ENCODE measurements at regions not wholly inside any gene's neighbourhood (a gene's known extent, or its start where the extent isn't known, plus 50 kb on each side); places are given as distances from the start of the nearest gene placed in this dataset.

- no peak for TF ChIP-seq PRDM10 (tag by site-specific recombination; IDR thresholded peaks at IDR 0.05)
- TF ChIP-seq ZNF623 (tag by site-specific recombination; IDR thresholded peaks at IDR 0.05), result no peak
- no peak for TF ChIP-seq ZNF514 (tag by site-specific recombination; IDR thresholded peaks at IDR 0.05)
- no peak for TF ChIP-seq ZBTB11 (tag by site-specific recombination; conservative IDR thresholded peaks at IDR 0.05; ENCODE audit: low read depth)
Observed at GRCh38 chr4:136841526-136841925, 690.8 kb downstream of the PCDH18 start (continued).

- TF ChIP-seq ZNF621 (tag by site-specific recombination; IDR thresholded peaks at IDR 0.05) (no peak), GLIS2 (tag by site-specific recombination; IDR thresholded peaks at IDR 0.05) (no peak), ZBTB10 (tag by site-specific recombination; IDR thresholded peaks at IDR 0.05) (no peak), GLIS1 (tag by site-specific recombination; IDR thresholded peaks at IDR 0.05) (no peak), ZNF48 (tag by site-specific recombination; IDR thresholded peaks at IDR 0.05) (no peak), ZNF157 (tag by site-specific recombination; IDR thresholded peaks at IDR 0.05) (no peak), ZNF837 (tag by site-specific recombination; IDR thresholded peaks at IDR 0.05) (no peak), BCL11B (tag by site-specific recombination; IDR thresholded peaks at IDR 0.05; ENCODE audit: low read depth) (no peak), ZFP37 (tag by site-specific recombination; IDR thresholded peaks at IDR 0.05) (no peak), ZFP41 (tag by site-specific recombination; IDR thresholded peaks at IDR 0.05; ENCODE audit: borderline replicate concordance) (no peak), GFI1B (tag by site-specific recombination; IDR thresholded peaks at IDR 0.05) (no peak), ZNF423 (tag by site-specific recombination; IDR thresholded peaks at IDR 0.05) (no peak), PRDM2 (tag by site-specific recombination; IDR thresholded peaks at IDR 0.05; ENCODE audit: borderline replicate concordance) (no peak)
- no peak overlapping the region for H3K27ac ChIP-seq (ENCODE audit: extremely low read depth, low read depth, low read length)
- H3K36me3 ChIP-seq (ENCODE audit: control insufficient read depth in 2 of 2, insufficient read depth in 1 of 2, low read length in 2 of 2), result no peaks in the 10 kb centered on the region
- CTCF ChIA-PET, result no interaction called here
- no peaks in the 10 kb centered on the region for H3K9me3 ChIP-seq (ENCODE audit: control insufficient read depth, insufficient read depth, low read depth, low read length)
- POLR2A ChIA-PET, result no interaction called here
- H3K4me1 ChIP-seq (ENCODE audit: control insufficient read depth, insufficient read depth, low read length), result no peaks in the 10 kb centered on the region
- H3K4me3 ChIP-seq (ENCODE audit: low read depth, low read length), result no peak overlapping the region
Observed at GRCh38 chr4:136838607-136839006, 693.7 kb downstream of the PCDH18 start.
